Renal cortical epithelial cell (primary cell): ENCODE measurements at regions not wholly inside any gene's neighbourhood (a gene's known extent, or its start where the extent isn't known, plus 50 kb on each side); places are given as distances from the start of the nearest gene placed in this dataset.

ENCODE experiments used
- DNase-seq: peaks from one replicate; pipeline ENCODE4 v3.0.0-alpha.2; 2011; ENCODE audit warnings: low read depth

DNA sequence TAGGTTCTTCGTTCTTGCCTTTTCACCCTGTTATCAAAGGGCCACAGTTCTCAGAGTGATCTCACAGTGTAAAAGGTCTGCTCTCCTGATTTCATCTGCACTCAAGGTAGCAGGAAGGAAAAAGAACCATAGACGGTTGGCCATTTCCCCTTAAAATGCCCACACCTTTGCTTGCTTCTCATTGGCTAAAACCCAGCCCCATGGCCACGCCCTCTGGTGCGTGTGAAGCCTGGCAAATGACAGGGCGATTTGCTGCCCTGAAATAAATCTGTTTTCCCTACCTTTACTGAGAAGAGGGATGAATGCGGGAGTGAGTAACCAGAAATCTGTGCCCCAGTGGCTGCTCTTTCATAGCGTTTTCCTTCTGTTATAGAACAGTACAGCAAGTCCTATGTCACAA, 269.3 kb downstream of the POU4F1 start:
- no peak for DNase-seq

DNA sequence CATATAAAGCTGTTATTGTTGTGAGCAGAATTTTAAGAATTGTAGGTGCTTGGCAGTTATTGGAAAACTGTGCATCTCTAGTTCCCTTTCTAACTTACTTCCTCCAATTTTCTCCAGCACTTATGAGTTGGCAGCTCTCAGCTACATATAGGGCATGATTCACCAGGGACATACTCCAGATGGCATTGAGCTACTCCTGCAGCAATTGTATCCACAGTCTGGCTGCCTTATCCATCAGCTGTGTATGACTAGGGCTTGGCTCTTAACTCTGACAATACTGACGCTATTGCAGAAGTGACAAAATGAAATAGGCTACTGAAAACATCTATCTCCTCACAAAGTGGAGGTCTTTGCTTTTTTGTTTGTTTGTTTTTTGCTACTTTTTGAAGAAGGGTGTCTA, 276.7 kb downstream of the POU4F1 start:
- no peak for DNase-seq

DNA sequence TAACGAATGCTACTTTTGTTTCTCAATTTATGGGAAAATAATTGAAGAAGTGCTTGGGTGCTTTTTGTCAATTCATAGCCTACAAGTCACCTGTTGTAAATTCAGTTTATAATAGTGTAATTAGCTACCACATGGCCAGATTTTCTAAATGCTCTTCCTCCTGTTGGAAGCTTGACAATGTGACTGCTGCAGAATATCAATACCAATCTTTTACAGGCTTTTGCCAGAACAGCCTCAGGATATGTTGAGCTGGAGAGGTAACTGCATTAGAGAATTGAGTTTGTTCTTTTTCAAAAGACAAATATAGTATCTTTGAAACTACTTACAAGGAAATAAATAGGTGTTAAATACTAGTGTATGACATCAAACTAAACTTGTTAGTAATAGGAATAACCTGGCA, 277.8 kb downstream of the POU4F1 start:
- DNase-seq, result no peak

DNA sequence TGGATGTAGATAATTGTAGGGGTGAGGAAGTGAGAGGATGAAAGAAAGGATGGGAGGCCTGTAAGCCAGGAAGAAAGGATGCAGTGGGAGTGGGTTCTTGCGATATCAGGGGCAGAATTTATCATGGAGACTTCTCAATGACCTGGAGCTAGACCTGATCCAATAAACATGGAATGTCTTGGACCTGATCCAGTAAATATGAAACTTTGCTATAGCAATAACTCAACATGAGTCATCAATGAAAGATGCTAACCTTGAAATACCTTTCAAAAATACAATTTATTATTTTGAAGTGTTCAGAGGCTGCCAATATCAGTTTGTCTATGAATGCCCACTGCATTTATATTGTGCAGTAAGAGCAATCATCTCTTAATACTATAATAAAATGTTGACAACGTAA, 279.5 kb downstream of the POU4F1 start:
- DNase-seq, result no peak

DNA sequence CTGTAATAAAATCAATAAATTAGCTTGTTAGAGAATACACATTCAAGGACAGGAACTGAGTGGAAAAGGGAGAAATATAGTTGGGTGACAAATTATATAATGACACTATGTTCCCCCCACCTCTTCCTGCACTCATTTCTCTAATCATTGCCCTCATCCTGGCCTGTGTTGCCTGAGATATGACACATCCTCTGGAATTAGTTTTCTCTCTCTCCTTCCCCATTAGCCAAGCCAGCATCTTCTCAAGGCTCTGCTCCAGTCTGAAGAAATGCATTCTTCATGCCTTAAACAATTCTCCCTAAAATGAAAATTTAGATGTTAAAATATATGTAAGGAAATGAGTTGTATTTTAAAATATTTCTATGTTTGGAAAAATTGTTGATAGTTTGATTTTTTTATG, 280.3 kb downstream of the POU4F1 start:
- DNase-seq, result no peak

DNA sequence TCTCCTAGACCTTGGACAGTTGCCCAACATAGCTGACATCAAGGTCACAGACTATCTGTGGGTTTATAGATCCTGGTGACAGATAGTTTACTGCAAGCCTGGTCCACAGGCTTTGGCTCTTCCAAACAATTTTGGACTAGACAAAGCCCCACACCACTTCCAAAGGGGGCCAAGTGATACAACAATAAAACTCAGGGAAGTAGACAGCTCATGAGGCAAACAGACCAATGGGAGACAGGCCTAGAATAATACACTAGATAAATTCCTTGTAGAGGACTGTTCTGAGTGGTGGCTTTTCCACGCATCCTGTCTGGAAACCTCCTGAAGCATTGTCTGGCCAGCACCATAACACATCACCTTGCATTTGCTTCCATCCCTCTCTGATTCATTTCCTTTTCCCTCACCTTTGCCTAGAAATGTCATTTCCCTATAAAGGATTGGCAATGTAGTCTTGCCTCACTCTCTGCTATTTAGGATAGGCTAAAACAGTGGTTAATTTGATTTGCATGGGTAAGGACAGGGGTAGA, 284.2 kb downstream of the POU4F1 start:
- DNase-seq, result no peak

DNA sequence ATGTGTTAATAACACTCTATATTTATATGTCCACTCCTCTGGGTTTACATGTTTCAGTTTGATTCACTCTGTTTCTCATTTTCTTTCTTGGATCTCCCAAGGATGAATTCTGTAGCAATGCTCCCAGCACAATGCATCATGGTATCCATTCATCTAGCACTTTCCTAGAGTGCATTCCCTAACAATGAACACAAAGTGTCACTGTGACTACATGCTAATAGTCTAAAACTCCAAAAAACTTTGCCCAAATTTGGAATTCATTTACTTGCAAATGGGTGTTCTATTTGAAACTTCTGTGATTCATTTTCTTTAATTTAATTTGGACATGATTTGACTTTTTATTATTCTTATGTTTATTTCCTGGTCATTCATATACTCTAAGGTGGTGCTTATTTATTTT, 286.3 kb downstream of the POU4F1 start:
- DNase-seq, result no peak

DNA sequence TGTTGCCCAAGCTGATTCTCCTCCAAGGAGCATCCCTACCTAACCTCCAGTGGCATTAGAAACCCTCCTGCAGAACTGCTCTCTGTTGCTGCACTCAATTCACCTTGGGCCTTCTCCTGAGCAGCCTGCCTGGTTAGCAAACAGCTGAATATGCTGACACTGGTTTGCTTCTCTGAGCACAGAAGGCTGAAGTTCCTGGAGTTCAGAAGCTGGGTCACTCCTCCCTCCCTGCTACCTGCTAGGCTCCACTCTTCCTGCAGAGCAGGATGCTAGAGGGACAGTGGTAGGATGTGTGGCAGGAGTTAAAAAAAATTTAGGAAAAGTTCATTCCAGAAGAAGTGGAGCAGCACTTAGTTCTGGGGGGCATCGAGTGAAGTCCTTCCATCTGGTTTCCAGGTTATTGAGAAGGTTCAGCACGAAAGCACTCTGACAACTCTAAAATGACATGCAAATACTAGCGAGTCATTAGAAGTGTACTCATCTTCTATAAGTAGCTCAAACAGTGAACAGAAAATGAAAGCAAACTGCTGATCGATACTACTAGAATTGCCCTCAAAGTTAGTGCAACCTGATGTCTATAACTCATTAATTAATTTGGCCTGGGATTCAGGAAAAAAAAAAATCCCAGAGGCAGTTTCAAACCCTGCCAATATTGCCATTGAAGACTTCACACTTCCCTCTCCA, 293.7 kb downstream of the POU4F1 start:
- no peak for DNase-seq

DNA sequence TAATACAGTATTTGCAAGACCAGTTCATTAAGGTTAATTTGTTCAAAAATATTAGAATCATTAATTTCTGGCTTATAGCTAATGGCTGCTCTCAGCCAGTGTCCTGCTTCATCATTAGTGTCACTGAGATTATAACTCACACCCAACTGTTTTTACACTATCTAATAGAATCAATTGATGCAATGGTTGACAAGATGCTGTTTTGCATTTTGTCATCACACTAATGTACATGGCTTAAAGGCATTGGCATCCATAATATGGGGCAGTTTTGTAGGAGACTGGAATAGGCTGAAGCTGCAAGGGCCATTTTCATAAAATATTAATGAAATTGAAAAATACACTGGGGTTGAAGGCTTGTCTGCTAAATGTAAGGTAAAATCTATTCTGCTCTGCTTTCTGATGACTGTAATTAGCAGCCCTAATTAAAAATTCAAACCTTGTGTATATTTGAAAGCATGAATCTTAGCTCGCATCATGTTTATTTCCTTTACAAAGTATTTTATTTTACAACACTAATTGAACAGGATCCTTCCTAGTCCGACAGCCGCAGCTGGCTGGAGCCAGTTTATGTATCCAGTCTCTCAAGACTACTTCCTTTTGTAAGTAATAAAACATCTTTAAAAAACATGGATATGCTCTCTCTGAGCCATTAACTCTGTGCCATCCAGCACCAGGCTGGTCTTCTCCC, 296.7 kb downstream of the POU4F1 start:
- DNase-seq, result no peak

DNA sequence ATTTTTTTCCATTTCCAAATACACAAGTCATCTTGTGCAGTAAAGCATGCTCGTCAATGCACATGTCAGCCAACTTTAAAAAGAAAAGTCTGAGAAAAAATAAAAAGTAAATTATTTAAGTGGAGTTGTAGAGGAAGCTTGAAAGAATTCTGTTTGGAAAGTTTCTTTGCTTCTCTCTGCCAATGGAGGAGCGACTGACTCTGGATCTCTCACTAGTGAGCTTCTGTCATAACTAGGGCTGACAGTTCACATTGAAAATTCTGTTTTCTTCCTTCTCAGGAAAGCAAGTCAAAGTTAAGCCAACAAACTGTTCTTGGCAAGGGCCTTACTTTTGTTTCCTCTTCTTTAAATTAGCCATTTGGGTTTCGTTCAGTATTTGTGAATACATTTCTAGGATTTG, 298.2 kb downstream of the POU4F1 start:
- no peak for DNase-seq

DNA sequence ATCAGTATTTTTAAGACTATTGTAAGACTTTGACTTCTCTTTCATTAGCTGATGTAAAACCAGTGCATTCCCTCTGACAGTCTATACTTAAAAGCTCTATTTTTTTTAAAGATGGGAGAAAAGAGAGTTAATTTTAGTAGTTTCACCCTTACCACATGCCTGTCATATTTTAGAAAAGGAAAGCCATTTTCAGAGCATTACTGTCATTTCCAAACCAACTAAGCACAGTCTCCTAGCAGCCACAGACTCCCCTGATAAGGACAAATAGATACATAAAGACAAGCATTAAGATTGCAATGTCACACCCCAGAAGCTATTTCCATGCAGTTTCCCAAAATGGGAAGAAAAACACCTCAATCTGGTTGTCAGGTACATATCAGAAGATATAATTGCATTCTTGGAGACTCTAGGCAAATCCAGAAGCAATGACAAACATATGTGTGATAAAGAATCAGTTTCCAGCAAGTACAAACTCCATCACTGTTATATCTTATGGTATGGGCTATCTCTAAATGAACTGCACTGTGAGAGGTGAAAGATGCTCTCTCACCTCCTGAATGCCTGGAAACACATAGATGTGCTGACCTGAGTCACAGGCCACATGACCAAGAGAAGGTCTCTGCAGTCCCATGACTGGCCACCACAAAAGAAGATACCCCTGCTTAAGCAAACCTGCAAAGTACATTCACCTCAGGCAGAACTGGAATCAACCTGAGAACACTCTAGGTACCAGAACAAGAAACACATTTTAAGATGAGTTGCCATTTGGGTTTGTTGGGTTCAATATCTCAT, 303.3 kb downstream of the POU4F1 start:
- DNase-seq, result no peak

DNA sequence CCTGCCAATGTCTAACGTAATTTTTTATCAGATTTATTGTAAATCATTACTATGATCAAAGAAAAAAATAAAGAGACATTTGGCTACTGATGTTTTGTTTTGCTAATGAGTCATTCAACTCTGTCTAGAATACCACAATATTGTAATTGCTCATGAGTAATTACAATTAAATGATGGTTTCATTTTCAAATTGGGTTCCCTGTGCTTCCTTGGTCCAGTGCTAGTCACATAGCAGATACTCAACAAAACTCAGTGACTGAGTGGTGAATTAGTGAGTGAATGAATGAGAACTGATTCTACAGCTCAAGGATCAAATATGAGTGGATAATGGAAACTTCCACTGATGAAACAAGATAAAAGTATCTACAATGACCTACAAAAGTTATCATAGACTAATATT, 304.7 kb downstream of the POU4F1 start:
- peak; percentile 40 for DNase-seq

DNA sequence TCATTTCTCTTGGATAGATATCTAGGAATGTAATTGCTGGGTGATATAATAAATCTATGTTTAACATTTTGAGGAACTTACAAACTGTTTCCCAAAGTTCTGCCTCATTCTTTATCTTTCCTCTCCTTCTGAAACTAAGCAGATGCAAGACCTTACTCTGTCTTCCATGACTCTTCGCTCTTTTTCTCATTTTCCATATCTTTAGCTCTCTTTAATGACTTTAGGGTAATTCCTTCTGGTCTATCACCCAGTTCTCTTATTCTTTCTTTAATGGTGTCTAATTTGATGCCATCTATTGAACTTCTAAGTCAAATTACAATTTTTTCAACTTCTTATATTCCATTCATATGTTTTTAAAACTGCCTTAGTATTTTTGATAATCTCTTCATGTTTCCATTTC, 316.6 kb downstream of the POU4F1 start:
- DNase-seq, result no peak

DNA sequence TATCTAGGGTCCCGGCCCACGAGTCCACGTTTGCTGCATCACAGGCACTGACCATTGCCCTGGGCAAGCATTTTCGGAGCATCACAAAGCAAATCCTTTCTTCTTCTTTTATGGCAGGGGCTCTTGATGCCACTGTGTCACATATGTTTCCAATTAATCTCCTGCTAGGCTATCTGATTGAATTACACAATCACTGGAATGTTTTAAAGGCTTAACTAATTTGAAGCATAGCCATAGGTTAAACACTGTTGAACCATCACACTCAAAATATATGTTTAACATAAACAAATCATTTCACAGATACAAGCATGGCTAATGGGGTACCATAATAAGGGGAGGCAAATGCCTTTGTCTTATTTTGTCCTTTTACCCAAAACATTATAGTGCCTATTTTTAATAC, 338.3 kb downstream of the POU4F1 start:
- DNase-seq, result no peak

DNA sequence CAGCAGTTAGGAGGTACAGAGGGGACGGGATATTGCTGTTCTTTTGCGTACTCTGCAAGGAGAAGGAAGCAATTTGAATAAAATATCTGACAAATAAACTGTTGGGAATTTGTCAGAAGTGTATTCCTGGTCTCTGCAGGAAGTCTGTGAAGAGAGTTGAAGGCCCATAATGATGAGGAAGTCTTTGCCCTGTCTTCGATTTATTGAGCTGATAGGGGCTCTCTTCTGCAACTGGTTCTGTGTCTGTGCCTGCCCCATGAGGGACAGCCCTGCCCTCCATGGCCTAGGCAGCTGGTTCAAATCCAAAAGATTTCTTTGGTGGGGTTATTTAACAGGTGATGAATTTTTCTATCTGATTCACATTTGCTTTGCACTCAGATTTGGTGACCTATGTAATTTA, 339.7 kb upstream of the EDNRB start:
- no peak for DNase-seq

DNA sequence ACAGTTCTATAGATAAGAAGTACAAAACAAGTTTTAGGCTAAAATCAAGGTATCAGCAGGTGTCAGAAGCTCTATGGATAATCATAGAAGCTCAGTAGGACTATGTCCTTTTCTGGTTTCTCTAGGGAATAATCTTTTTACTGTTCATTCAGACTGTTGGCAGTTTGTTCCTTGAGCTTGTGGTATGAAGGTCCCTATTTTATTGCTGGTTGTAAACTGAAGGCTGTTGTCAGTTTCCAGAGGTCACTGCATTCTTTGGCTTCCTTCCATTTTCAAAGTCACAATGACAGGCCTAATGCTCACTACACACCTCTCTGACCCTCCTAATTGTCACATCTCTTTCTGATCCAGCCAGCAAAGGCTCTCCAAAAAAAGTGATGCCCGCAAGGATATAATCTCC, 337.9 kb upstream of the EDNRB start:
- DNase-seq, result no peak

DNA sequence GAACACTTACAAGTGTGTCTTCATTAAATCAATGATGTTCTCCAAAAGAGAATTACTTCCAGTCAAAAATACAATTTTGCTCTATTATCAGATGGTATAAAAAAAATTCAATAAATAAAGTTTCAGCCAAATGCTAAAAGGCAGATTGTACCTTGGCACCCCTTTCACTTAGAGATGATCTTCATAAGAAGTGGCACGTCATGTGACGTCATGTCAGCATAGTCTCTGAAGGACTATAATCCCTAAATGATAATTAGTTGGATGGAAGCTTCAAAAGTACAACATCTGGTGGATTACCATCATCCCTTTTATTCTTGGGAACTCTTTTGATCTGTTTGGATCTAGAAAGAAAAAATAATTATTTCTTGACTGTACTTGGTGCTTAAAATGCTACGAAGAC, 335.5 kb upstream of the EDNRB start:
- DNase-seq, result no peak

DNA sequence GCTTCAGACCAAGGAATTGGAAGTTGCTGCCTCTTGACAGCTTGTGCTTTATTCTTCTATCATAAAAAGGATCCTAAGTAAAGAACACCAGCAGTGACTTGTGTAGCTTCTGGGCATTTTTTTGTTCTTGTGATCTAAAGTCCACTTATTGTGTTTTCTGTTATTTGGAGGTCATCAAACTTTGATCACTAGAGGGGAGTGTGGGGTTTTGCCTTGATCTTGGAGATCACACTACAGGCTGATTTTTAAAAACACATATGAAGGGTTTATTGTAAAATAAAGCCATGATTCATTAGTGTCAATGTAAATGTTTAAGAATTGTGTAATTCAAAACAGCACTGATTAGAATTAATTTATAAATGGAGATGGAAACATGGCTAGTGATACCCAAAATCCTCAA, 328.7 kb upstream of the EDNRB start:
- no peak for DNase-seq

DNA sequence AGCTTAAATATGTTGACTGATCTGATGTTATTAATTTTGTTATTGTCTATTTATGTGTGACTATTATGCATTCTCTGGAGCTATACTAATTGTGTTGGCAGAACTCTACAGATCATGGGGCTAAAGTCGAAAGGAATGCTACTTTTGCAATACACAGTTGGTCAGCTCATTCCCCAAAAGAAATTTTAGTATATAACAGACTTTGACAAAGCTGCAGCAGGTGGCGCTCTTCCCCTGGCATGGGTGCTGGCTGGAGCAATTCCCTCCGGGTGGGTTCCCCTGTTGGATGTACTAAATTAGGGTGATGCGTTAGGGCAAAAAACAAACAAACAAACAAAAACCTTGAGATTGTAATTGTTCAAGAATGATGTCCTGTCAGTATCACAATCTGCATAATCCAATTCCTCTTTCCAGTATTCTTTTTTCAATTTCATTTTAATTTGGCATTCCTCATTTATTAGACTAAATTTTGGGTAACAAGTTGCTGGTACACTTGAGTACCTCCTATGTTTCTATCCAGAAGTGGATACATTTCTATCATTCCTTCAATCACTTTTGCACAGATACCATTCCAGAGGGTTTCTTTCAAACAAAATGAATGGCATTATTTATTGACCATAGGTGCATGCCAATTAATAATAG, 322.8 kb upstream of the EDNRB start:
- DNase-seq, result peak; percentile 17

DNA sequence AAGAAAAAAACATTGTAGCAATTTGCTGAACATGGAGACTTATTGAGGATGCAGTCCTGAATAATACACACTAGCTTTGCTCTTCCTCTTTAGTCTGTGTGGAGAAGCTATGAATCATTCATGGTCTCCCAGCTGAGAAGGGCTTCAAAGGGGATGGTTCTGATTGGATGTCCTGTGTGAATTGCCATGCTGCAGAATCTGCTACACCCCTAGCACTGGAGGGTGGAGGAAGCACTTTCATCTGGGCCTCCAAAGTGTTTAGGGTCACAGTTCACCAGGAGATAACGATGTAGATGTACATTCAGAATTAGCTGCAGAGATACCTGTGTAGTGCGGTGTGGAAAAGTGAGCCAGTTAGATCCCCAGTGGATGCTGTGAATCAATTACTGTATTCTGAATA, 321.1 kb upstream of the EDNRB start:
- no peak for DNase-seq

DNA sequence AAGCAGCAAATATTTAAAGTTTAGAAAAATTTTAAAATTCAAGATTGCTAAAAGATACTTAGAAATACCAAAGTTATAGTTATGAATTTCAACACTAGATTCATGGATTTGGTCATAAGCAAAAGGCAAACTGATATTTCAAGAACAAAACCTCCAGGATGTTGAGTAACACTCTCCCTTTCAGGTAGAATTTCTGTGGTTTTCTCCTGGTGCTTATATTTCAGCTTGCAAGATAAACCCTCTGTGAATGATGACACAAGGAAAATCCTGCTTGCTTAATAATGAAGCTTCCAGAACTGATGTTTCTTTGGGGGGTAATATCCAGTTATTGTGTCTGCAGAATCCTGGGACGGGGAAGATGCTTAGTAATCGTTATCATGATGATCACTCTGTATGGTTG, 320.3 kb upstream of the EDNRB start:
- no peak for DNase-seq

DNA sequence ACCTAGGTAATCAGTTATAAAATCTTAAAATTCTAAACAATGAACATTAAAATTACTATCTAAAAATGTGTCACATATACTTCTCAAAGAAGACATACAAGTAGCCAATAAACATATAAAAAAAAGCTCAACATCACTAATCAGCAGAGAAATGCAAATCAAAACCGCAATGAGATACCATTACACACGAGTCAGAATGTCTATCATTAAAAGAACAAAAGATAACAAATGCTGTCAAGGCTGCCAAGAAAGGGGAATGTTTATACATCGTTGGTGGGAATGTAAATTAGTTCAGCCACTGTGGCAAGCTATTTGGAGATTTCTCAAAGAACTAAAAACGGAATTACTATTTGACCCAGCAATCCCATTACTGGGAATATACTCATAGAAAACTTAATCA, 310.3 kb upstream of the EDNRB start:
- DNase-seq, result no peak
